NCI-H187 (cell line): ENCODE measurements at regions not wholly inside any gene's neighbourhood (a gene's known extent, or its start where the extent isn't known, plus 50 kb on each side); places are given as distances from the start of the nearest gene placed in this dataset.

ENCODE experiments used
- DNase-seq, 2 experiments: peaks; one replicate each; lab custom pipeline; 2025; lab: John Stamatoyannopoulos, UW

DNA sequence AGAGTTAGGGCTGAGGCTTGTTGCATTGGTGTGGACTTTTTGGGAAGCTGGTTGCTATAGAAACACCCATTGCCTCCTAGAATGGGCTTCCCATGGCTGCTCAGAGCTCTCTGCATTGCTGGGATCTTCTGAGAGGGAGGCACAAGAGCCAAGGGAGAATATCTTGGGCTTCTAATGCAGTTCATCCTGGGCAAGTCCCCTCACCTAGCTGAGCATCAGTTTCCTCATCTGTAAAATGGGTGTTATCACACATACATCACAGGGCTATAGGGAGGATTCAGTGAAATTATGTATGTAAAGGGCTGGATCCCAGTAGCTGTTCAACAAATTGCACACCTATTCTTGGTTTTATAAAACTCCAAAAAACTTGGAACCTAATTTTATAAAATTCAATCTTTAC, 106.1 kb upstream of the ALDH1B1 start:
- DNase-seq: no peak

DNA sequence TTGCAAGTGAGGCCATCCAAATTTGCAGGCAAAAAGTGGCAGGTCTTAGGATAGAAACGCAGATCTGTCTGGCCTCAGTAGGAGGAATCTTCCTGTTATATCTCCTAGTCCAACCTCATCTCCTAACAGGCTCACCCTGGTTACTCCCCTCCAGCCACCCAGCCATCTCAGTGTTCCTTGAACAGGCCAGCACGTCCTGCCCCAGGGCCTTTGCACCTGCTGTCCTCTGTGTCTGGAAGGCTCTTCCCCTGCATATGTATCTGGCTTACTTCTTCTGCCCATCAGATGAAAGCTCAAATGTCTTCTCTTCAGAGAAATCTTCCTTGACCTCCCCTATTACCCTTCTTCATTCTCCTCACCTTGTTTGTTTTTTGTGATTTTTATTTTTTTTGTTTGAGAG, 107.3 kb upstream of the ALDH1B1 start:
- no peak for DNase-seq

DNA sequence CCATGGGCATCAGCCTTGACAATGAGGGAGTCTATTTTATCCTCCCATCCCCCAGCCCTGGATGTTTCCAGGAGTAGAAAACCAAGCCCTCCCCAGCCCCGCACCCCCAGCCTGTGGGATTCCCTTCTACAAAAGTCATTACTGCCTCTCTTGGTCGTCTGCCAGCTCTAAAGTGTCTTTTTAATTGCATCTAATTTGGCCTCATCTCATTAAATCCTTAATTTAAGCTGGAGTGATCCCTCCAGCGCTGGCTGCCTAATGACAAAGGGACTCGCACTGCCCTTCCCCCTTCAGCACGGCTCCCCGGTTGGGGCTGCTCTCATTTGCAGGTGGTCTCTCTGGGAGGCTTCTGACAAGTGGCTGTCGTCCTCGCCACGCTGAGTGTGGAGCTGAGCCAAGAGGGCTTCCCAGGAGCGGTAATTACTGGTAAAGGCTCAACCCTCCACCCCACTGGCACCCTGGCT, 107.9 kb upstream of the ALDH1B1 start:
- DNase-seq: peak; percentile 46 to 68

DNA sequence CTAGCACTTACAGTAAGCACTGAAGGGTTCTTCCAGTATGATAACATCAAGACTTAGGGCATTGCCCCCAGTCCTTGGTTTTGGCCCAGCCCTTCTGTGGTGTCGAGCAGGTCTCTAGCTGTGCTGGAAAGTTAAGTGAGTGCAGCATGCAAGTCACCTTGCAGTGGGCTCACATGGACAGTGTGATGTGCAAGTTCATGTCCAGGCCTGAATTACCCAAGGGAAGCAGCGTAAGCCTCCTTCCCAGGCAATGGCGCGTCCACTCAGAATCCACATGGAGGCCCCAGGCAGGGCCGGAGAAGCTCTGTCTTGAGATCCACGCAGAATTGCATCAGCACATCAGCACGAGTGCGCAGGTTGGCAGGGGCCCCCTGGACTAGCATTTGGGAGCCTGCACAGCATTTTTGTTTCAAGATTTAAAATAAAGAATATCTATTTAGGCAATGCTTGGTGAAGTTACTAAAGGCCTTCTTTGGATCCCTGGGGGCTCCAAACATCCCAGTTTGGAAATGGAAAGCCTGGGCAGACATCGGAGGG, 108.4 kb upstream of the ALDH1B1 start:
- DNase-seq: no peak

DNA sequence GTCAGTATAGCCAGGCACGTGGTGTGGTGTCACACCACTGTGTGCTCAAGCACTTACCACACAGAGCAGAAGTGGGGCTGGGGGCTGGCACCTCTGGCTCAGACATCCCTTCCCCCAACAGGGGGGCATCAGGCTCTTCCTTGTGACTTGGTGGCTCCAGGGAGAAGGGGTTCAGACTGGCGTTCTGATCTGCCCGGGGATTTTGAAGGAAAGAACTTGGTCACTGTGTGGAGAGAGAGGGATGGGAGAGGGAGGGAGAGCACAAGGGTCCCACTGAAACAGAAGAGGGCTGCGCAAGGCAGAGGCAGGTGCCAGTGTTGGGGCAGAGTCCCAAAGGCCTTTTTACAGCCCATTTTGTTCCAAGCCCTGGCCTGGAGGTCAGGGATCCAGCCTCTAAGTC, 109.7 kb upstream of the ALDH1B1 start:
- DNase-seq: no peak

DNA sequence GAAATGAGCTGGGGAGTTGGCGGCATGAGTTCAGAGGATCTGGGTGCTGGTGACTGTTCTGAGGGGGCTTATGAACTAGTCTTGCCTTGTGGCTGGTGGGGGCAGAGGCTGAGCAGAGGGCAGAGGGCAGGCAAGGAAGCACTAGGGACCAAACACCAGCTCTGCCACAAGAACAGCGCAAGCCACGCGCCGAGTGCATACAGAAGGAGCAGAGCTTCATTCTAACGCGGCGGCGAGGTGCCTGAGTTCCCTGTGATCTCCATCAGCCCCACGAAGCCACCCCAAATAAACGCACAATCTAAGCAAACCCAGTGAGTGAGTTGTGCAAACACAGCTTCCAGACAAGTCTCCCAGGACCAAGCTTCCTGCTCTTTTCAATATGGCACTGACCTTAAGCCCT, 110.6 kb upstream of the ALDH1B1 start:
- no peak for DNase-seq

DNA sequence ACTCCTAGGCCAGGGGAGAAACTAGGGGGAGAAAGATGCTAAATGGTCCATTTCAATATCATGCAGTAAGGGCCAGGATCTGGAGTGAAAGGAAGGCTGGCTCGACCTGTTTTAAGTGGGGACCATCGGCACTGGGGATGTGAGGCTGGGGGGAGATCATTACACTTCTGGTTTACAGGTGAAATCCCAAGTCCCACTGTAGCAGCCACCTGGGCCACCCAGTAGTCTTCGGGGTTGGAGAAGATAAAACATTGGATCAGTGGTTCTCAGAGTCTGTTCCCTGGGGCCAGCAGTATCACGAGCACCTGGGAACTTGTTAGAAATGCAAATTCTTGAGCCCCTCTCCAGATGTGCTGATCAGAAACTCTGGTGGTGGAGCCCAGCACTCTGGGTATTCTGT, 111.3 kb upstream of the ALDH1B1 start:
- no peak for DNase-seq

DNA sequence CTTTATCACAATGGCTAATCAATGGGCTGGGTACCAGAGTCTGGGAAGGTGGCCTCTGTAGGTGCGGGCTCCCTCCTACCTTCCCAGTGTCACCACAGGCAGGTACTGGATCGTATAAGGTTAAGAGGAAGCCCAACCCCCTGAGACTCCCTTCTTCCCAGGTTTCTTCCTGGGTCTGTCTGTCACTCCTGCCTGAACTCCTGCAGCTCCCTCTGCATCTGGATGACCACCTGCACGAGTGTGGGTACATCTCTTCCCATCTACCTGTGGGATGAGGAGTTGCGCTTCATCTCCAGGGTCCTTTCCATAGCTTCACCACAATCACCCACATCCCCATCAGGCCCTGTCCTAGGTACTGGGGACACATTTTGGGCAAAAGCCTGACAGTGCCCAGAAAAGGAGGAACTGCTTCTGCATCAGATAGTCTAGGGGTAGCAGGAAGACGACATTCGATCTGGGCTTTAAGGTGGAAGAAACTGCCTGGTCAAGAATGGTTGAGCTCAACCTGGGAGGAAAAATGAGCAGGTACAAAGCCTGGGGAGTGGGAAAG, 112.2 kb upstream of the ALDH1B1 start:
- DNase-seq: no peak

DNA sequence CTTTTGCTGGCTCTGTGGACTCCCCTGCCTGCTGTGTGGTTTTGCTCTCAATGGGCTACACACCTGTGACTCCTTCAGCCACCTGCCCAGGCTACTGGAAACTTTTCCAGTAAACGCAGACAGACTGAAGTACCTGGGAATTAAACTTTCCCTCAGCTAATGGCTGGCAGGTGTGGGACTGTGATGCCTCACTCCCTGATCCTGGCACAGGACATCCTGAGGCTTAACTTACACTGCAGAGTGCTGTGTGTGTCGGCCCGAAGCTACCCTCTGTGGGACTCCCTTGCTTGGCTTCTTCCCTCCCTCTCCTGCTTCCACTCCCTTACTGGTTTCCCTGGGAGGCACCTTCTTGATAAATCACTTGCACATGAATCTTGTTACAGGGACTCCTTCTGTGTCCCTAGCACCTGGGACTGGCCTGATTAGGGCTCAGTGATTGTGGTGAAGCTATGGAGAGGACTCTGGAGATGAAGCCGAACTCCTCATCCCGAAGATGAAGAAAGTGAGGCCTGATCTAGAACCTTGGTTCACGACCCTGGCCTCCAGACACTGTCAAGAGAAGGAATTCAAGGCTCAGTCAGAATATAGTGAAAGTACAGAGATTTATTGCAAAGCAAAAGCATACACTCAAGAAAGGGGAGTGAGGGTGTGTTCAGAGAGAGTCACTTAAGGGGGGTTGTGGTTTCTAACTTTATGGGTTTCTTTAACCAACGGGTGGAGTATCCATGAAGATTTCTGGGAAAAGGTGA, 113.4 kb upstream of the ALDH1B1 start:
- DNase-seq: no peak

DNA sequence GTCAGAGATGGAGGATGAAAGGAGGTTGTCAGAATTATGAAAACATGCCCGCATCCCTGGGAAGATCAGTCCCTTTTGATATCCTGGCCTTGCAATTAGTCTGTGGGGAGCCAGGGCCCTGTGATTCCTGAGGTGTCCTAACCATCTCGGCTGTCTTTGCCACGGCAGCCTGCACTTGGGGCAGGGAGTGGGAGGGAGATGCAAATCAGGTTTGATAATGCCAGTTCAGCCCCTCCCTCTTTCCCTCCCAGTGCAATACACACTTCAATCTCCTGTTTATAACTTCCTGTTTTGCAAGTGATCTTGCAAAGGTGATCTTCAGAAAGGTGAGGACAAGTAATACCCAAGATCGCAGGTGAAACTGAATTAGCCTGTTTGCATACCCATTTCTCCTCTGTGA, 114.0 kb upstream of the ALDH1B1 start:
- no peak for DNase-seq

DNA sequence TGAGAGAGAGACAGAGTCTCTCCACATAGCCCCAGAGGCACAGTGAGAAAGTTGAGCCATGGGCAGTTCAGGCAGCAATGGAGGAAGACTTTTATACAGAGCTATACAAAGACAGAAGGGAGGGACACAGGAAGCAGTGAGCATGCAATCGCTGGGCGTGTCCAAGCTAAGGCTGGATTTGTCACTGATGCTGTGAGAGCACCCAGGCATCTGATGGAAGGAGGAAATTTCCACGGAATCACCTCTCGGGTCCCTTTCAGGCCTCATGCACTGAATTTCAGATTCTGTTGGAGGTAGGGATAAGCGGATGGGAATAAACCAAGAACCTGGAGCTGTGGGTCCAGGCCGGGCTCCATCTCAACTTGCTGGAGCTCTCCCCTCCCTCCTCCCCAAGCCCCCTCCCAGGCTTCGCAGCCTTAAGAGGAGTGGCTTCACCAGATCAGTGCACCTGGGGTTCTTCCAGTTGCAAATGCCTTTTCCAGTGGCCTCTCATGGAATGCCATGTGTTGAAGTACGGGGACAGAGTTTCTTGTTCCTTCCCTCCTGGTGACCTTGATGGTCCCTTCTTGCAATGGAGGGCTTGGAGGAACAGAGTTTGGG, 114.8 kb upstream of the ALDH1B1 start:
- DNase-seq: no peak

DNA sequence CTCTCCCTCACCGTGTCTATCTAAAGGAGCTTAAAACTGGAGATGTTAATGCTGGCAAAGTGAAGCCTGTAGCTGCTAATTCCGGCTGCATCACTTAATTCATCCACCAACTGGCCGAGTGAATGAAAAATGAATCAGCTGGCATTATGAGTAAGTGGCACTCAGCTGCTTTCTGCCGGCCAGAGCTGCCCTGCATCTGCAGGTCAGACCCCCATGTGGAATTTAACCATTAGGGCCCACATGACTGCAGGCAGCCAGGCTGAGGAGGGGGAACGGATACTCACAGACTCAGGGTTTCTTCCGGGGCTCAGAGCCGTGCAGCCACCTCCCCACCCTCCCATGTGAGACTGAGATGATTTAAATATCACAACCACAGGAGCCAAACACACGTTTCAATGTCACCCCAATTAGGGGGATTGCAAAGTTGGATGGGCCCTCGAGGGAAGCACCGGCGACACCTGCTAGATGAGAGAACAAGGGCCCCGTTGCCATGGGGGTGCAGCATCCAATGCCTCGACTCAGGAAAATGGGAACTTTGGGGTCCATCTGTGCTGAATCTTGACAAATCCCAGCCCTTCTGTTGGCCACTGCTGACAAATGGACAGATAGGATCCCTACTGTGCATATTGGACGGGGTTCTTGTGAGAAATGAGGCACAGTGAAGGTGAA, 115.6 kb upstream of the ALDH1B1 start:
- no peak for DNase-seq

DNA sequence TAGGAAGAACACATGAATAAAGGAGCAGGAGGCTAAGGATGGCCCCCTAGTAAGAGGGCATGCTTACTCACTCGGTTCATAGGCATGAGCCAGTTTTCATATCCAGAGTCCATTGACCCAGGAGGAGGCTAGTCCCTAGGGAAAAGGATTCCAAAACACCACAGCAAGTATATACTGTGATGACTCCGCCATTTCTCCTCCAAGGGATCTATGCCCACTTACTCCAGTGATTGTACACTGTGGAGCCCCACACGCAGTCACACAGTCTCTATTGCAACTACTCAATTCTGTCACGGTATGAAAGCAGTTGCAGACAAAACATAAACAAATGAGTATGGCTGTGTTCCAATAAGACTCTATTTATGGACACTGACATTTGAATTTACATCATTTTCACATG, 117.7 kb upstream of the ALDH1B1 start:
- DNase-seq: no peak

DNA sequence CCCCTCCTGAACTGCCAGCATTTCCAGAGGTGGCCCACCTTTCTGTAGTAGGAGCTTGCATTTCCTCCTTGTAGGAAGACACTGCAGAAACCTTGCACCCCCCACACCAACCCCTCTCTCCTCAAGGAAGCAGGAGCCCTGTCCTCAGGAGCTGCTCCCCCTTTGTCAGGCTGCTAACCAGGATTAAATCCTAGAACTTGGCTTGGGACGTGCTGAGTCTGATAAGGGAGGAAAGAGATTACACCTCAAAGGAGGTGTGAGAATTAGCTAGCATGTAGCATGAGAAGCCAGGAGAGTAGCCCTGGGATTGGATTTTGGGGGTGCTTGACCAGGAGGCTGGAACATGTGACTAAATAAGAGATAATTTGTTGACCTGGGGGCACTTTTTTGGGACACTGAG, 119.8 kb upstream of the ALDH1B1 start:
- no peak for DNase-seq

DNA sequence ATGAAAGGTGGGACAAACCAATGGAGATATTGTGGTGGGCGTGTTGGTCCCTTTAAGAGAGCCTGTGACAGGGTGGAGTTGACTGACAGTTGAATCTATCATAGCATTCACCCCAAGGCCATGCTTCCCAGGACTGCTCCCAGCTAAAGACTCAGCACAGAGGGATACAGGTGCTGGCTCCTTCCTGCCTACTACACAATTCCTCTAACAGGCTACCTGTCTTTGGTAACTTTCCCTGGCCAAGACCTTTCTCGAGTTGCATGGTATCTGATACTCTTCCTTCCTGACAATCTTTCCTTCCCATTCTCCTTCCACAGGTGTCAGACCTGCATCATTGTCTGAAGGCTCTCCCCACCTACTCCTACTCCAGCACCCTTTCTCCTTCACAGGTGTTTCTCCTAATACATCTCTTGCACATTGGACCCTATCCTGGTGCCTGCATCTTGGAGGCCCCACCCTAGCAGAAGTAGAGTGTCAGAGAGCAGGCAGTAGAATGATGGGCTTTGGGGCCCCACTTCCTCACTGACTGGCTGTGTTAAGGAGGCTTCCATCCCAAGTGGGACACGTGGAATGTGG, 120.7 kb upstream of the ALDH1B1 start:
- DNase-seq: no peak

DNA sequence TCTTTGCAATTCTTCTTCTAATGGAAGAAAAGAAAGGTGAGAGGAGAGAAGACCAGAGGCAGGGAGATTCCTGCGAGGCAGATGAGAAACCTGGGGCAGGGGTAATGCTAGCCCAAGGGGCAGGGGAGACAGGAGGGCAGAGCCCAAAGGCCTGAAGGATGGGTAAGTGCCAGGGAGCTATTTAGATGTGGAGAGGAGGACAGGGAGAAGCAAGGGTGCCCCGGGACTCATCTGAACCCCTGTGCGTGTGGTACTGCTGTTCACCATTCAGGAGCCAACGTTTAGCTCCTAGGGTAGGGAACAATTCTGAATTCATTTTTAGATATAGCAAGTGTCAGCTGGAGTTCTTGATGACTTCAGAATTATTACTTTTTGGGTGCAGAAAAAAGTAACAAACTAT, 122.7 kb upstream of the ALDH1B1 start:
- no peak for DNase-seq

DNA sequence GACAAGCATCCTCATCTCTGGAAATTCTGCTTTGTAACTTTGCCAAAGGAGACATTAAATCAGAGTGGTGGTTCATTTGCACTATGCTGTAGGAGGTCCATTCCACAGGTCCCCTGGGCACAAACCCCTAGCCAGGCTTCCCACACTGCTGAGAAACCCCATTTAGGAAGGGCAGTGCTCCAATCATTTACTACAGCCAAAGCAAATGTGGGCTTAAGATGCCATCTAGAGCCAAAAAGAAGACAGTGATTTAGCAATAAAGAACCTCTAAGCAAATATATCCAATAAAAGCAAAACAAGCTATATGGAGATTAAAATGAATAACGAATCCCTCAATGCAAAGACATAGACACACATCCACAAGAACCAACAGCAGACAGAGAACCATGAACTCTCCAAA, 129.0 kb upstream of the ALDH1B1 start:
- no peak for DNase-seq

DNA sequence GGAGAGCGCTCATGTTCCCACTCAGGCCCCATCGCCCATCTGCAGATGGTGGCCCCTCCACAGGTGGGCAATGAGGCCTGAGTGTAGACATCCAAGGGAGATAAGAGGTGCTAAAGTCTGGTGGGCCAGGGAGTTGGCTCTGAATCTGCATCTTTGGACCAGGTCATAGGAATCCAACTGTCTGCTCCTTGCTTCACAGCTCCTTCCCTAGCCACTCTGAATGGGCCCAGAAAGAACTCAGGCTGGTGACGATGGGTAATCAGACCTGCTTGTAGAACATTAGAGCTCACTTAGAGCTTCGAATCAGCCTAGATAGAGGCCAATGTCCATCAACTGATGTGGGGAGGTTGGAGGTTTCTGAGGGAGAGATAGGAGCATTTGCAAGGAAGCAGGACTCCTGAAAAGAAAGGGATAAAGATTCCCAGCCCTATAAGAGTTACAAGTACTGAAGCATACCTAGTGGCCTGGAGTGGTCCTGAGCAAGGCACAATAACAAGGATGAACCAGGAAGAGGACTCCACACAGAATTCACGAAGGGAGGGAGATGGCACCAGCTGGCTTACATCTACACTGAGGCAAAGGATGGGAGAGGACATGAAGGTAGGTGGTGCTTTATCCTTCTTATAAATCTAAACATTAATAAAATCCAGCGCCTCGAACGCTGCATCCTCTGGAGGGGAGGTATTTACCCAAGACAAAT, 132.8 kb upstream of the ALDH1B1 start:
- no peak for DNase-seq

DNA sequence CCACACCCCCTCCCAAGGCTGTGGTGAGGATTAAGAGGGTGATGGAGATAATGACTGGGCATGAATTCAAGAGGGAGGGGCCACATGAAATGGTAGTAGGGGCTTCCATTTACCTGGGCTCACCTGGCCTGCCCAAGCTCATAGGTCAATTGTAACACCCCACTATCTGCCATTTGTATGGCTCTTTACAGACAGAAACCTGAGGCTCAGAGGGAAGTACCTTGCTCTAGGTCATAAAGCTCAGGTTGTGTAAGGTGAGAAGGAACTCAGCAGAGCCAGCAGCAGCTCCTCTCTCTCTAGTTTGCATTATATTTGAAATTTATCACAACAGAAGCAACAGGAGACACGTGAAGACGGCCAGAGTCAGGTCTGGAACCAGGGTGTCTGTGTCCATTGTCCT, 133.4 kb upstream of the ALDH1B1 start:
- DNase-seq: no peak

DNA sequence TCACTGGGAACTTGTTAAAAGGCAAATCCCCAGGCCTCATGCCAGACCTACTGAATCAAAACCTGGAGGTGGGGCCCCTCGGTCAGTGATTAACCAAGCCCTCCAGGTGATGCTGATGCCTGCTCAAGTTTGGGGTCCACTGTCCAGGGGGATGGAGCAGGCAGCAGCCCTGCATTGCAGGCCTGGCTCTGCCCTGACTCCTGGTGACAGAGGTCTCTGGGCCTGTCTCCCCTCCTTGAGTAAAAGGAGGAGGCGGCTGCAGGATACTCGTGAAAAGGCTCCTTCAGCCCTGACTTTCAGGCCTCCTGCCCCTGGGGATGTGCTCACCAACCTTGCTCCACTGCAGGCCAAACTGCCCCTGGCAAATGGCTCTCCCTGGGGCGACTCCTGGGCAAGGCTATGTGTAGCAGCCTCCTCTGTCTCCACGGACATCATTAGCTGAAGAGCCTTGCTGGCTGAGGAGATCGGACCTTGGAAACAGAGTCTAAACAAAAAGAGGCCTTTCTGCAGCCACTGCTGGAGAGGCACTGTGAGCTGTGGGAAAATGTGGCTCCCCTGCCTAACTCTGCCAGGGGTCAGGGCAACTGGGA, 134.8 kb upstream of the ALDH1B1 start:
- no peak for DNase-seq

DNA sequence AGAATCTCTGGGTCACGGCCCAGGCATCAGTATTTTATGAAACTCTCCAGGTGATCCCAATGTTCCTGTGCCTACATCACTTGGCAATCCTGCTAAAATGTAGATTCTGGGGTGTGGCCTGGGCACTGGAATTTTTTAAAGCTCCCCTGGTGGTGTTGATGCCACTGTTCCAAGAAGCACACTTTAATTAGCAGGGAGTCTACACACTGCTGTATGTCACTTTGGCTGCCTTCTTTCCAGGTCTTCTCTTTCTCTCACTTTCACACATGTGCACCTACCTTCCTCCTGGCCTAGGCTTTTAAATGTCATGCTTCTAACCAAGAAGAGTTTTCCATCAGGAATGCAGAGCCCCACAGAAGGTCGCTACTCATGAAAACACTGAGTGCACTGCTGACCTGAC, 136.0 kb upstream of the ALDH1B1 start:
- DNase-seq: no peak
